ENCODE measurements at regions not wholly inside any gene's neighbourhood (a gene's known extent, or its start where the extent isn't known, plus 50 kb on each side); places are given as distances from the start of the nearest gene placed in this dataset.

DNA sequence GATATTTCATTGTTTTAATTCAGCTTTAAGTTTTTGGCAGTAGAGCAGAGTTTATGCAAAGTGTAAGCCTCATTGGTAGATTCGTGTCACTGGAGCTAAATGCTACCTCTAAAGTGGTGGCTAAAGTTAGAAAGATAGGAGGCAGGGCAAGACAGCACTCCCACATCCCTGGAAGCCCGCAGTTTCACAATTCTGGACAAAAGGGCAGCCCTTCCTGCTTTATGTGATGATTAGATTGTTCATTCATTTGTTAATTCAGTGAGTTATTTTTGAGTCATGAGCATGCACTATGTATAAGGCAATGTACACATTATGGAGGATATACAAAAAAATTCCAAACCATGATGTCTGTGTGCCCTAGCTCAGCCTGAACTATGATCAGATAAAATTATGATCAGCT lies 52.1 kb upstream of the EIF3M start:
- TF ChIP-seq CTCF (conservative IDR thresholded peaks at IDR 0.05; ENCODE audit: low read depth, low read length): no peak
- no peak for DNase-seq (ENCODE audit: low read depth)
- H3K4me3 ChIP-seq (ENCODE audit: low read length): no peak overlapping the region

GRCh38 chr11:32529994-32530588 lies 53.5 kb upstream of the EIF3M start:
- DNase-seq (ENCODE audit: low read depth): no peak
- H3K4me3 ChIP-seq (ENCODE audit: low read length): no peak overlapping the region
- no peak for TF ChIP-seq CTCF (conservative IDR thresholded peaks at IDR 0.05; ENCODE audit: low read depth, low read length)

DNA sequence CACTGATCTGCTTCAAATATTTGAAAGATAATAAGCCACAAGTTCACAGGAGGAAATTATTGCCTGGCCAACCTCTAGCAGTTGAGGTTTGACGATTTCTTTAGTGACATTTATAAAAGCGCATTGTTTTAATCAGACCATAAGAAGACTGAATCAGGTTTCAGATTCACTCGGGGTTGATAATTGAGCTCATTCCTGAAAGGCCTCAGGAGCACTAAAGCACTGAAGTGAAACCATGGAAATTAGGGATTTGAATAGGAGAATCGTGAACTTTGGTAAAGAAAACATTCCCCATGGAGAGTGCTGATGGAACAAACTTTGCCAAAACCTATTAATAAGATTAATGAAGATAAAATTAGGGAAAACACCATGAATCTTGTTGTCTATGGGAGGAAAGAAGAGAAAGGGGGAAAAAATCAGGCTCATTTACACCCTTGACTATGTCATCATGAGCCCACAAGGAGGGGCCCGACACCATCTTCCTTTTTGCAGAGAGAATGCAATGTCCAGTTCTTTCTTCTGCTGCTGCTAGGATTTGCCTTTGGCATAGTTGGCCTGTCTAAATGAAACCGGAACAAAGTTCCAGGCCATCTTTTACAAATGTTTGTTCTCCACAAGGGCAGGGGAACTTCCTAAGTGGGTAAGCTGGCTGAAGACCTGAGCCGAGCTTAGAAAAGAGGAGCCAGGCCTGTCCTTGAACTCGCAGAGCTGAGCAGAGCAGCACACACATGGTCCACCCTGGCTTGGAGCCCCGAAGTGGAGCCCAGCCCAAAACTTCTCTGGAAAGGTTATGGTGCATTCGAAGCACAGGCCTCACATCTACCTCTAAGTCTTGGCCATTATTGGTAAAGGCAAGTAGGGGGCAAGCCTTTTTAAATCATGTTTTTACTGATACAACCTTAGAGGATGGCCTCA lies 56.1 kb upstream of the EIF3M start:
- H3K4me3 ChIP-seq (ENCODE audit: low read length): no peak overlapping the region
- TF ChIP-seq CTCF (conservative IDR thresholded peaks at IDR 0.05; ENCODE audit: low read depth, low read length): no peak
- no peak for DNase-seq (ENCODE audit: low read depth)

- no peak for DNase-seq (ENCODE audit: low read depth)
- TF ChIP-seq CTCF (conservative IDR thresholded peaks at IDR 0.05; ENCODE audit: low read depth, low read length): no peak
- no peak overlapping the region for H3K4me3 ChIP-seq (ENCODE audit: low read length)
Observed at GRCh38 chr11:32526760-32527159, 56.9 kb upstream of the EIF3M start.

DNA sequence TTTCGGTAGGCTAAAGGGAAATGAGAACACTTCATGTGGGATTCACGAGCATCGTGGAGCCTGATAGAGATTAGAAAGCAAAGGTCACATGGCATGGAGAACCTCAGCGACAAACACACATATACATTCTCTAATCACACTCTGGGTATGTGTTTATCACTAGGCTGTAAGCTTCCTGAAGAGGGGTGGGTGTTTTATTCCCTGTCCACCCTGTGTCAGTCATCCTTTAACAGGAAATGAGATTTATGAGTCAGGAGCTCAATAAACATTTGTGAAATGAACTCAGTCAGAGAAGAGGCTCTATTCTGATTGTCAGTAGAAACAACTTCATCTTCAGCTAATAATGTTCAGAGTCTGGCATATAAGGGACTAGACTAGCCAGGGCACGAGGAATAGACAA lies 71.7 kb upstream of the EIF3M start:
- TF ChIP-seq CTCF (conservative IDR thresholded peaks at IDR 0.05; ENCODE audit: low read depth, low read length): no peak
- no peak for DNase-seq (ENCODE audit: low read depth)
- H3K4me3 ChIP-seq (ENCODE audit: low read length): no peak overlapping the region

DNA sequence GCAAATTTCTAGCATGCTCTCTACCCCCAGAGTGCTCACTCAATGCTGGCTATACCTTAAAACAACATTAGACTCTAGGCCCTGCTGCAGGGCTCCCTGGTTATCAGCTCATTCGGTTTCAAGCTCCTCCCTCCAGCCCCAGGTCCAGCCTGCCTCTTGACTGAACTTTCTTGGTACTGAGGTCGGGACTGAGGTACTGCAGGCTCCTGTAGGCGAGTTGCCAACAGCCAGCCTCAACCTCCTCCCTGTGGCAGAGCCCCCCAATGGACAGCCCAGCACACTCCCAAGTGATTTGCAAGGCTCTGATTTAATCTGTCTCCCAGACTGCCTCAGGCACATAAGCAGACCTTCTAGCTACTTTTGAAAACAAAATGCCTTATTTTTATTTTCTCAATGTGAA lies 73.6 kb upstream of the EIF3M start:
- DNase-seq (ENCODE audit: low read depth): no peak
- TF ChIP-seq CTCF (conservative IDR thresholded peaks at IDR 0.05; ENCODE audit: low read depth, low read length): no peak
- H3K4me3 ChIP-seq (ENCODE audit: low read length): no peak overlapping the region

- no peak for TF ChIP-seq CTCF (conservative IDR thresholded peaks at IDR 0.05; ENCODE audit: low read depth, low read length)
- H3K4me3 ChIP-seq (ENCODE audit: low read length): no peak overlapping the region
- DNase-seq (ENCODE audit: low read depth): no peak
Observed at GRCh38 chr11:32508780-32509179, 73.4 kb upstream of the WT1 start.
